K562 (cell line): ENCODE measurements at regions not wholly inside any gene's neighbourhood (a gene's known extent, or its start where the extent isn't known, plus 50 kb on each side); places are given as distances from the start of the nearest gene placed in this dataset.

Experiments
- ATAC-seq: fragments of 200-7000 bp; cut with Tn5 transposase; 3 replicates; pipeline ENCODE4 v1.9.1; 2020; ENCODE audit warnings: moderate library complexity
- BruUV-seq: library from RNA; stranded (reverse); fragments of 400-500 nt; replicated peaks from 2 replicates; lab custom pipeline; 2021; lab: Mats Ljungman, UMichigan
- CTCF ChIA-PET: fragments of 300-600 bp; formaldehyde crosslinking; extraction: SDS; loops from one replicate; lab custom pipeline; 2021; ENCODE audit warnings: low intra/inter-chr PET ratio; lab: Yijun Ruan, JAX
- POLR2A ChIA-PET: fragments of 300-600, 350-650 bp; sonication (Branson Sonifier 250); formaldehyde crosslinking; extraction: SDS; loops from one replicate; lab custom pipeline; 2021; ENCODE audit warnings: antibody characterized with exemption, inconsistent platforms; lab: Yijun Ruan, JAX
- DNase-seq, 4 experiments: peaks; one replicate each; pipeline versions ENCODE4 v3.0.0 to v3.0.0-alpha.2; 2011 to 2018; ENCODE audit warnings: low spot score in 3 of 4, mixed read lengths in 3 of 4; ENCODE audit errors: extremely low read depth in 1 of 4
- FAIRE-seq: peaks from 2 replicates; lab custom pipeline; 2011; peaks lifted over from hg19 to GRCh38; lab: Jason Lieb, UNC
- H2AFZ ChIP-seq: 2 replicates; pipeline ENCODE4 v1.6.0; 2011; ENCODE audit warnings: low read depth, low read length, control low read depth, inconsistent platforms
- H3K27ac ChIP-seq: fragments of 200-600 bp; 3 replicates; pipeline ENCODE4 v1.8.0; 2011; ENCODE audit warnings: low read depth, mild to moderate bottlenecking, control low read depth, inconsistent platforms, low read length, moderate library complexity, mixed read lengths; ENCODE audit errors: extremely low read depth
- H3K27me3 ChIP-seq, 2 experiments: fragments of 300-600 bp in 1 of 2; 2 replicates in 1 of 2; 3 replicates in 1 of 2; pipeline versions ENCODE4 v1.6.0 to v1.8.0; 2011; ENCODE audit warnings: inconsistent platforms in 2 of 2, low read length in 2 of 2, mild to moderate bottlenecking in 1 of 2, mixed read lengths in 1 of 2, moderate library complexity in 1 of 2; ENCODE audit not compliant: control insufficient read depth in 2 of 2, insufficient read depth in 2 of 2
- H3K36me3 ChIP-seq: fragments of 300-600 bp; 3 replicates; pipeline ENCODE4 v1.8.0; 2011; ENCODE audit warnings: mild to moderate bottlenecking, low read length, inconsistent platforms; ENCODE audit not compliant: control insufficient read depth, insufficient read depth
- H3K4me1 ChIP-seq, 2 experiments: fragments of 200-600 bp in 1 of 2; replicated peaks in 1 of 2; 2 replicates in 1 of 2; 3 replicates in 1 of 2; pipeline versions ENCODE4 v1.5.1 to v1.8.0; 2011; ENCODE audit warnings: inconsistent platforms in 2 of 2, low read length in 2 of 2, mild to moderate bottlenecking in 1 of 2, mixed read lengths in 1 of 2, moderate library complexity in 1 of 2; ENCODE audit not compliant: control insufficient read depth in 2 of 2, insufficient read depth in 2 of 2
- H3K4me2 ChIP-seq: 2 replicates; pipeline ENCODE4 v1.6.1; 2011; ENCODE audit warnings: low read length, control low read depth, inconsistent platforms, mixed read lengths; ENCODE audit not compliant: insufficient read depth
- H3K4me3 ChIP-seq: fragments of 200-600 bp; sonication (generic), shearing (Covaris generic); 2 replicates; pipeline ENCODE4 v1.5.1; 2016; ENCODE audit warnings: control low read depth, inconsistent platforms
- H3K79me2 ChIP-seq: fragments of 200-600 bp; 3 replicates; pipeline ENCODE4 v1.8.0; 2011; ENCODE audit warnings: low read length, inconsistent platforms; ENCODE audit not compliant: control insufficient read depth, insufficient read depth
- H3K9ac ChIP-seq, 2 experiments: 2 replicates each; pipeline versions ENCODE4 v1.6.0 to v1.6.1; 2011; ENCODE audit warnings: low read depth in 2 of 2, low read length in 2 of 2, control low read depth in 1 of 2, inconsistent platforms in 1 of 2, mild to moderate bottlenecking in 1 of 2, mixed read lengths in 1 of 2; ENCODE audit not compliant: insufficient read depth in 1 of 2
- H3K9me1 ChIP-seq: one replicate; pipeline ENCODE4 v1.6.0; 2011; ENCODE audit warnings: inconsistent platforms, mild to moderate bottlenecking, low read length, moderate library complexity; ENCODE audit not compliant: control insufficient read depth, insufficient read depth
- H3K9me3 ChIP-seq: replicated peaks from 2 replicates; pipeline ENCODE4 v1.5.1; 2011; ENCODE audit warnings: low read depth, low read length, inconsistent platforms; ENCODE audit not compliant: control insufficient read depth, insufficient read depth
- H4K20me1 ChIP-seq: replicated peaks from 2 replicates; pipeline ENCODE4 v1.6.1; 2011; ENCODE audit warnings: low read length, inconsistent platforms, mixed read lengths; ENCODE audit not compliant: control insufficient read depth, insufficient read depth
- ADNP ChIP-seq: fragments of 200-800 bp; sonication (Bioruptor generic); IDR thresholded peaks from 2 replicates; pipeline ENCODE4 v1.6.1; 2016; ENCODE audit warnings: missing genetic modification characterization, missing compliant biosample characterization
- ARID4B ChIP-seq: sonication (generic); formaldehyde crosslinking; IDR thresholded peaks from 2 replicates; pipeline ENCODE4 v1.8.0; 2022; ENCODE audit warnings: mild to moderate bottlenecking, missing genetic modification reagents
- CHAMP1 ChIP-seq: fragments of 450-650 bp; IDR thresholded peaks from 2 replicates; pipeline ENCODE4 v1.6.1; 2016; ENCODE audit warnings: mild to moderate bottlenecking
- CREB1 ChIP-seq, 2 experiments: sonication (generic) in 1 of 2; formaldehyde crosslinking in 1 of 2; IDR thresholded peaks; 2 replicates each; pipeline versions ENCODE4 v1.6.1 to v1.8.0; 2012 to 2022; ENCODE audit warnings: inconsistent platforms in 1 of 2, mild to moderate bottlenecking in 1 of 2, missing genetic modification reagents in 1 of 2, moderate library complexity in 1 of 2
- FOXP4 ChIP-seq: sonication (generic); formaldehyde crosslinking; IDR thresholded peaks from 2 replicates; pipeline ENCODE4 v1.8.0; 2022; ENCODE audit warnings: mild to moderate bottlenecking, missing genetic modification reagents, borderline replicate concordance
- HCFC1 ChIP-seq: IDR thresholded peaks from 2 replicates; pipeline ENCODE4 v1.6.1; 2012; ENCODE audit warnings: low read depth, low read length, improper control_type of control experiment
- NCOA4 ChIP-seq: fragments of 450-650 bp; IDR thresholded peaks from 2 replicates; pipeline ENCODE4 v1.6.1; 2018; ENCODE audit warnings: mild to moderate bottlenecking; ENCODE audit not compliant: partially characterized antibody
- PHF8 ChIP-seq: fragments of 200-600 bp; sonication (generic); IDR thresholded peaks from 2 replicates; pipeline ENCODE4 v1.6.1; 2012; ENCODE audit warnings: mixed run types, mild to moderate bottlenecking, inconsistent platforms, low read length, moderate library complexity, borderline replicate concordance
- RHOXF2B ChIP-seq: fragments of 250-450 bp; sonication (Bioruptor Pico); conservative IDR thresholded peaks from 2 replicates; pipeline ENCODE4 v1.5.1; 2021
- TEAD2 ChIP-seq: fragments of 450-650 bp; IDR thresholded peaks from 2 replicates; pipeline ENCODE4 v1.6.1; 2016; ENCODE audit warnings: missing genetic modification characterization, control low read depth, missing compliant biosample characterization
- ZBTB26 ChIP-seq: fragments of 450-650 bp; formaldehyde crosslinking; IDR thresholded peaks from 2 replicates; pipeline ENCODE4 v1.4.0; 2022; ENCODE audit warnings: missing genetic modification characterization
- ZNF583 ChIP-seq: fragments of 250-450 bp; sonication (Bioruptor Pico); IDR thresholded peaks from 2 replicates; pipeline ENCODE4 v1.4.0; 2020
- WGBS: fragments of 100-300 bp; shearing (Covaris generic); methylation state at CpG from one replicate; pipeline ENCODE4 v1.1.6; 2016; ENCODE audit warnings: low coverage, mixed read lengths; ENCODE audit not compliant: insufficient coverage; ENCODE audit errors: missing lambda C conversion rate; 5-methylcytosine and 5-hydroxymethylcytosine counted together
- in situ Hi-C: fragments of 300-500 bp; cut with MboI; formaldehyde crosslinking; loops from 4 replicates; pipeline ENCODE4 v1.15.0; 2018; ENCODE audit warnings: inconsistent platforms, mixed read lengths
- intact Hi-C: fragments of 100-400 bp; cut with micrococcal nuclease; formaldehyde crosslinking; loops from 2 replicates; pipeline ENCODE4 v1.14.2; 2022

GRCh38 chr3:72049300-72049699 is 264.4 kb upstream of the PROK2 start (continued):
- TF ChIP-seq CHAMP1, result no peak
- TF ChIP-seq PHF8, result no peak
- TF ChIP-seq ZBTB26 (CRISPR knock-in tag), result no peak
- no peak for TF ChIP-seq TEAD2 (tag)
- no peak for TF ChIP-seq NCOA4

- CTCF ChIA-PET, result no interaction called here
- intact Hi-C loops (no loop called here), in situ Hi-C loops (no loop called here)
- no peaks in the 10 kb centered on the region for H4K20me1 ChIP-seq
- H3K9ac ChIP-seq, result no peak overlapping the region
- H3K4me1 ChIP-seq, result peaks cover 2 to 5% of the 10 kb centered on the region in 2 experiments; a peak in 3 of 5 replicates
- H2AFZ ChIP-seq, result no peak overlapping the region
- no peak for DNase-seq
- H3K4me3 ChIP-seq, result no peak overlapping the region
- ATAC-seq, result no peak
- H3K27ac ChIP-seq, result no peak overlapping the region
- BruUV-seq, result no TSS peak
- FAIRE-seq, result no peak
- no peaks in the 10 kb centered on the region for H3K79me2 ChIP-seq
- POLR2A ChIA-PET, result no interaction called here
- H3K9me3 ChIP-seq, result no peaks in the 10 kb centered on the region
- no peak overlapping the region for H3K4me2 ChIP-seq
- 45% methylated on average over 5 of the region's 5 CpGs for WGBS
- no peaks in the 10 kb centered on the region for H3K9me1 ChIP-seq
- H3K36me3 ChIP-seq, result no peaks in the 10 kb centered on the region
- no peaks in the 10 kb centered on the region for H3K27me3 ChIP-seq
- TF ChIP-seq ZNF583 (no peak), HCFC1 (no peak), ADNP (tag) (no peak), ARID4B (no peak), RHOXF2B (CRISPR knock-in tag) (no peak), CREB1 (IDR thresholded peaks at IDR 0.05) (no peak), CREB1 (CRISPR knock-in tag; IDR thresholded peaks at IDR 0.05) (no peak), FOXP4 (no peak)
These were observed 263.9 kb upstream of the PROK2 start for GRCh38 chr3:72048873-72049272.
